HepG2 (cell line): ENCODE measurements at regions not wholly inside any gene's neighbourhood (a gene's known extent, or its start where the extent isn't known, plus 50 kb on each side); places are given as distances from the start of the nearest gene placed in this dataset.
A peak's percentile ranks its signal among the peaks of the same experiment; 100 is the strongest.

Source experiments
- ELF4 ChIP-seq: sonication (generic); formaldehyde crosslinking; IDR thresholded peaks from 2 replicates; pipeline ENCODE4 v1.5.0; 2020; ENCODE audit warnings: missing genetic modification reagents, mild to moderate bottlenecking, moderate library complexity, borderline replicate concordance
- IKZF1 ChIP-seq: fragments of 450-650 bp; IDR thresholded peaks from 2 replicates; pipeline ENCODE4 v1.7.1; 2016
- MAFK ChIP-seq, 2 experiments: IDR thresholded peaks in 1 of 2; conservative IDR thresholded peaks in 1 of 2; 2 replicates each; pipeline ENCODE4 v1.6.1; 2011; ENCODE audit warnings: improper control_type of control experiment in 2 of 2, low read length in 2 of 2
- MBNL3 ChIP-seq: fragments of 250-450 bp; sonication (Bioruptor Pico); conservative IDR thresholded peaks from 2 replicates; pipeline ENCODE4 v1.8.0; 2022; ENCODE audit warnings: mild to moderate bottlenecking, inconsistent platforms
- MXD4 ChIP-seq: IDR thresholded peaks from 2 replicates; pipeline ENCODE4 v1.6.1; 2016; ENCODE audit warnings: mild to moderate bottlenecking, missing biosample characterization, missing genetic modification reagents
- NFIB ChIP-seq: sonication (generic); formaldehyde crosslinking; IDR thresholded peaks from 2 replicates; pipeline ENCODE4 v1.9.0; 2021; ENCODE audit warnings: missing genetic modification reagents, mild to moderate bottlenecking, borderline replicate concordance
- PCBP1 ChIP-seq: fragments of 200-400 bp; formaldehyde crosslinking; IDR thresholded peaks from 2 replicates; pipeline ENCODE4 v1.6.1; 2017; ENCODE audit warnings: mild to moderate bottlenecking, low read depth, low read length, borderline replicate concordance
- REL ChIP-seq: sonication (generic); formaldehyde crosslinking; conservative IDR thresholded peaks from 2 replicates; pipeline ENCODE4 v1.8.0; 2022; ENCODE audit warnings: mild to moderate bottlenecking, missing genetic modification reagents, moderate library complexity
- SMAD1 ChIP-seq: sonication (generic); formaldehyde crosslinking; IDR thresholded peaks from 2 replicates; pipeline ENCODE4 v1.4.0; 2020; ENCODE audit warnings: missing genetic modification reagents, low read depth, mild to moderate bottlenecking, borderline replicate concordance
- SMC3 ChIP-seq: IDR thresholded peaks from 2 replicates; pipeline ENCODE4 v1.6.1; 2011; ENCODE audit warnings: low read length, improper control_type of control experiment
- SPEN ChIP-seq: sonication (generic); formaldehyde crosslinking; IDR thresholded peaks from 2 replicates; pipeline ENCODE4 v1.5.1; 2020; ENCODE audit warnings: low read depth, mild to moderate bottlenecking, missing genetic modification reagents
- TCF7L2 ChIP-seq: IDR thresholded peaks from 2 replicates; pipeline ENCODE4 v1.6.1; 2011; ENCODE audit warnings: mild to moderate bottlenecking, low read depth, low read length, moderate library complexity
- ZFY ChIP-seq: sonication (generic); formaldehyde crosslinking; IDR thresholded peaks from 2 replicates; pipeline ENCODE4 v1.4.0; 2020; ENCODE audit warnings: missing genetic modification reagents
- ZMYM3 ChIP-seq: sonication (generic); formaldehyde crosslinking; IDR thresholded peaks from 2 replicates; pipeline ENCODE4 v1.5.1; 2020; ENCODE audit warnings: mild to moderate bottlenecking, missing genetic modification reagents
- ZNF251 ChIP-seq: sonication (generic); formaldehyde crosslinking; IDR thresholded peaks from 2 replicates; pipeline ENCODE4 v1.9.0; 2021; ENCODE audit warnings: mild to moderate bottlenecking, missing genetic modification reagents
- ZNF256 ChIP-seq: sonication (generic); formaldehyde crosslinking; conservative IDR thresholded peaks from 2 replicates; pipeline ENCODE4 v1.4.0; 2020; ENCODE audit warnings: missing genetic modification reagents
- ZNF484 ChIP-seq: sonication (generic); formaldehyde crosslinking; IDR thresholded peaks from 2 replicates; pipeline ENCODE4 v1.5.1; 2020; ENCODE audit warnings: mild to moderate bottlenecking, low read depth, missing genetic modification reagents, borderline replicate concordance
- ZNF557 ChIP-seq: sonication (generic); formaldehyde crosslinking; IDR thresholded peaks from 2 replicates; pipeline ENCODE4 v1.4.0; 2020; ENCODE audit warnings: missing genetic modification reagents
- ZNF564 ChIP-seq: sonication (generic); formaldehyde crosslinking; IDR thresholded peaks from 2 replicates; pipeline ENCODE4 v1.8.1; 2023; ENCODE audit warnings: mild to moderate bottlenecking, missing genetic modification reagents
- ZNF570 ChIP-seq: sonication (generic); formaldehyde crosslinking; IDR thresholded peaks from 2 replicates; pipeline ENCODE4 v1.4.0; 2020; ENCODE audit warnings: mild to moderate bottlenecking, missing genetic modification reagents, borderline replicate concordance
- ZNF75D ChIP-seq: sonication (generic); formaldehyde crosslinking; IDR thresholded peaks from 2 replicates; pipeline ENCODE4 v1.8.1; 2023; ENCODE audit warnings: missing genetic modification reagents, mild to moderate bottlenecking, borderline replicate concordance
- ZNF780A ChIP-seq: sonication (generic); formaldehyde crosslinking; IDR thresholded peaks from 2 replicates; pipeline ENCODE4 v1.8.0; 2022; ENCODE audit warnings: mild to moderate bottlenecking, missing genetic modification reagents, moderate library complexity
- TF ChIP-seq, protein P1 (sequence below): IDR thresholded peaks from 2 replicates; pipeline ENCODE4 v1.6.1; 2012; ENCODE audit warnings: inconsistent platforms
- TF ChIP-seq, protein P2 (sequence below): sonication (generic); formaldehyde crosslinking; IDR thresholded peaks from 2 replicates; pipeline ENCODE4 v1.4.0; 2020; ENCODE audit warnings: missing genetic modification reagents
- TF ChIP-seq, protein P3 (sequence below): sonication (generic); formaldehyde crosslinking; IDR thresholded peaks from 2 replicates; pipeline ENCODE4 v1.5.1; 2020; ENCODE audit warnings: missing genetic modification reagents, mild to moderate bottlenecking, borderline replicate concordance

DNA sequence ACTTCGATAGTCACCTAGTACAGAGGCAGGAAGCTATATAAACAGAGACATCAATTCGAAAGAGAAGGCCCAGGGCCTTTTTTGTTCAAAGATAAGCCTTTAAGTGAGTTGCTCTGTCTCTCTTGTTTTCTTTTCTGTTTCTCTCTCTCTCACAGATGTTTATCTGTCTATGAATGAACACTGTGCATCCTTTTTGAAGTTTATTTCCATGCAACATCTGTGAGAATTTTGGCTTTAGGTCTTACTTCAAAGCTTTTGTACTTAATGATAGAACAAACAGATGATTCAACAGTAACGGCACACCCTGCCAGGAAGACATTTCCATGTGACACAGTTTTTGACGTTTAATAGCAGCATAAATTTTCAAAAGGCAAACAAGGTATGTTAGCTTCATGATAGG is 1413.1 kb upstream of the CDH6 start (continued):
- TF ChIP-seq ZNF564 (CRISPR knock-in tag) (no peak), ZNF251 (CRISPR knock-in tag) (no peak), SMAD1 (CRISPR knock-in tag) (no peak), MAFK (conservative IDR thresholded peaks at IDR 0.05 in 1 of 2, IDR thresholded peaks at IDR 0.05 in 1 of 2; ENCODE audit: low read length in 2 of 2) (no peak), ZNF570 (CRISPR knock-in tag) (no peak), ELF4 (no peak), ZFY (CRISPR knock-in tag) (no peak), ZNF256 (CRISPR knock-in tag) (no peak), MXD4 (CRISPR knock-in tag) (no peak), TCF7L2 (peak; percentile 79; the same call in 1 of the 2 replicates), NFIB (CRISPR knock-in tag) (no peak), IKZF1 (no peak), PCBP1 (no peak), REL (no peak), ZNF557 (CRISPR knock-in tag) (no peak), SMC3 (no peak), MBNL3 (CRISPR knock-in tag) (no peak), ZMYM3 (no peak), ZNF780A (CRISPR knock-in tag) (no peak), SPEN (CRISPR knock-in tag) (no peak), ZNF75D (CRISPR knock-in tag) (no peak), ZNF484 (CRISPR knock-in tag) (no peak)
- TF ChIP-seq, protein P1, sequence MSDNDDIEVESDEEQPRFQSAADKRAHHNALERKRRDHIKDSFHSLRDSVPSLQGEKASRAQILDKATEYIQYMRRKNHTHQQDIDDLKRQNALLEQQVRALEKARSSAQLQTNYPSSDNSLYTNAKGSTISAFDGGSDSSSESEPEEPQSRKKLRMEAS = no peak
- TF ChIP-seq, protein P2, sequence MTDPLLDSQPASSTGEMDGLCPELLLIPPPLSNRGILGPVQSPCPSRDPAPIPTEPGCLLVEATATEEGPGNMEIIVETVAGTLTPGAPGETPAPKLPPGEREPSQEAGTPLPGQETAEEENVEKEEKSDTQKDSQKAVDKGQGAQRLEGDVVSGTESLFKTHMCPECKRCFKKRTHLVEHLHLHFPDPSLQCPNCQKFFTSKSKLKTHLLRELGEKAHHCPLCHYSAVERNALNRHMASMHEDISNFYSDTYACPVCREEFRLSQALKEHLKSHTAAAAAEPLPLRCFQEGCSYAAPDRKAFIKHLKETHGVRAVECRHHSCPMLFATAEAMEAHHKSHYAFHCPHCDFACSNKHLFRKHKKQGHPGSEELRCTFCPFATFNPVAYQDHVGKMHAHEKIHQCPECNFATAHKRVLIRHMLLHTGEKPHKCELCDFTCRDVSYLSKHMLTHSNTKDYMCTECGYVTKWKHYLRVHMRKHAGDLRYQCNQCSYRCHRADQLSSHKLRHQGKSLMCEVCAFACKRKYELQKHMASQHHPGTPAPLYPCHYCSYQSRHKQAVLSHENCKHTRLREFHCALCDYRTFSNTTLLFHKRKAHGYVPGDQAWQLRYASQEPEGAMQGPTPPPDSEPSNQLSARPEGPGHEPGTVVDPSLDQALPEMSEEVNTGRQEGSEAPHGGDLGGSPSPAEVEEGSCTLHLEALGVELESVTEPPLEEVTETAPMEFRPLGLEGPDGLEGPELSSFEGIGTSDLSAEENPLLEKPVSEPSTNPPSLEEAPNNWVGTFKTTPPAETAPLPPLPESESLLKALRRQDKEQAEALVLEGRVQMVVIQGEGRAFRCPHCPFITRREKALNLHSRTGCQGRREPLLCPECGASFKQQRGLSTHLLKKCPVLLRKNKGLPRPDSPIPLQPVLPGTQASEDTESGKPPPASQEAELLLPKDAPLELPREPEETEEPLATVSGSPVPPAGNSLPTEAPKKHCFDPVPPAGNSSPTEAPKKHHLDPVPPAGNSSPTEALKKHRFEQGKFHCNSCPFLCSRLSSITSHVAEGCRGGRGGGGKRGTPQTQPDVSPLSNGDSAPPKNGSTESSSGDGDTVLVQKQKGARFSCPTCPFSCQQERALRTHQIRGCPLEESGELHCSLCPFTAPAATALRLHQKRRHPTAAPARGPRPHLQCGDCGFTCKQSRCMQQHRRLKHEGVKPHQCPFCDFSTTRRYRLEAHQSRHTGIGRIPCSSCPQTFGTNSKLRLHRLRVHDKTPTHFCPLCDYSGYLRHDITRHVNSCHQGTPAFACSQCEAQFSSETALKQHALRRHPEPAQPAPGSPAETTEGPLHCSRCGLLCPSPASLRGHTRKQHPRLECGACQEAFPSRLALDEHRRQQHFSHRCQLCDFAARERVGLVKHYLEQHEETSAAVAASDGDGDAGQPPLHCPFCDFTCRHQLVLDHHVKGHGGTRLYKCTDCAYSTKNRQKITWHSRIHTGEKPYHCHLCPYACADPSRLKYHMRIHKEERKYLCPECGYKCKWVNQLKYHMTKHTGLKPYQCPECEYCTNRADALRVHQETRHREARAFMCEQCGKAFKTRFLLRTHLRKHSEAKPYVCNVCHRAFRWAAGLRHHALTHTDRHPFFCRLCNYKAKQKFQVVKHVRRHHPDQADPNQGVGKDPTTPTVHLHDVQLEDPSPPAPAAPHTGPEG (CRISPR knock-in tag) = no peak
- TF ChIP-seq, protein P3, sequence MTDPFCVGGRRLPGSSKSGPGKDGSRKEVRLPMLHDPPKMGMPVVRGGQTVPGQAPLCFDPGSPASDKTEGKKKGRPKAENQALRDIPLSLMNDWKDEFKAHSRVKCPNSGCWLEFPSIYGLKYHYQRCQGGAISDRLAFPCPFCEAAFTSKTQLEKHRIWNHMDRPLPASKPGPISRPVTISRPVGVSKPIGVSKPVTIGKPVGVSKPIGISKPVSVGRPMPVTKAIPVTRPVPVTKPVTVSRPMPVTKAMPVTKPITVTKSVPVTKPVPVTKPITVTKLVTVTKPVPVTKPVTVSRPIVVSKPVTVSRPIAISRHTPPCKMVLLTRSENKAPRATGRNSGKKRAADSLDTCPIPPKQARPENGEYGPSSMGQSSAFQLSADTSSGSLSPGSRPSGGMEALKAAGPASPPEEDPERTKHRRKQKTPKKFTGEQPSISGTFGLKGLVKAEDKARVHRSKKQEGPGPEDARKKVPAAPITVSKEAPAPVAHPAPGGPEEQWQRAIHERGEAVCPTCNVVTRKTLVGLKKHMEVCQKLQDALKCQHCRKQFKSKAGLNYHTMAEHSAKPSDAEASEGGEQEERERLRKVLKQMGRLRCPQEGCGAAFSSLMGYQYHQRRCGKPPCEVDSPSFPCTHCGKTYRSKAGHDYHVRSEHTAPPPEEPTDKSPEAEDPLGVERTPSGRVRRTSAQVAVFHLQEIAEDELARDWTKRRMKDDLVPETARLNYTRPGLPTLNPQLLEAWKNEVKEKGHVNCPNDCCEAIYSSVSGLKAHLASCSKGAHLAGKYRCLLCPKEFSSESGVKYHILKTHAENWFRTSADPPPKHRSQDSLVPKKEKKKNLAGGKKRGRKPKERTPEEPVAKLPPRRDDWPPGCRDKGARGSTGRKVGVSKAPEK (CRISPR knock-in tag) = no peak
